ENCODE measurements at regions not wholly inside any gene's neighbourhood (a gene's known extent, or its start where the extent isn't known, plus 50 kb on each side); places are given as distances from the start of the nearest gene placed in this dataset.

- no peak for DNase-seq (ENCODE audit: extremely low spot score)
- Histone ChIP-seq H3K4me1 (peaks cover 0 to 6% (median 0%) of the 10 kb centered on the region in 4 donors), H3K36me3 (no peaks in the 10 kb centered on the region), H3K4me3 (no peak overlapping the region), H3K27me3 (no peaks in the 10 kb centered on the region), H3K9me3 (no peaks in the 10 kb centered on the region), H3K27ac (replicated peaks in 1 of 4) (no peak overlapping the region)
- WGBS = 63% methylated on average over 6 of the region's 6 CpGs
- TF ChIP-seq CTCF (IDR thresholded peaks at IDR 0.05) = peak in 1 of 3 experiments; percentile 24
- TF ChIP-seq POLR2A (IDR thresholded peaks at IDR 0.05; ENCODE audit: low read depth) = no peak
- intact Hi-C loops (cut with DNase I) = no loop called here
Measured at GRCh38 chr6:40852779-40853373, 186.1 kb downstream of the UNC5CL start.

GRCh38 chr6:40849546-40849945 is 189.5 kb downstream of the UNC5CL start:
- H3K27ac ChIP-seq (replicated peaks in 1 of 4) = no peak overlapping the region
- H3K4me3 ChIP-seq = no peak overlapping the region
- no peaks in the 10 kb centered on the region for H3K9me3 ChIP-seq
- H3K27me3 ChIP-seq = no peaks in the 10 kb centered on the region
- H3K4me1 ChIP-seq = peaks cover 0 to 6% (median 0%) of the 10 kb centered on the region in 4 donors
- 82% methylated on average over 3 of the region's 3 CpGs for WGBS
- no peak for DNase-seq (ENCODE audit: extremely low spot score)
- no peak for TF ChIP-seq POLR2A (IDR thresholded peaks at IDR 0.05; ENCODE audit: low read depth)
- no peak for TF ChIP-seq EP300 (IDR thresholded peaks at IDR 0.05)
- TF ChIP-seq CTCF (IDR thresholded peaks at IDR 0.05) = no peak
- no peak for TF ChIP-seq POLR2AphosphoS5 (IDR thresholded peaks at IDR 0.05)
- no peaks in the 10 kb centered on the region for H3K36me3 ChIP-seq
- intact Hi-C loops (cut with DNase I) = no loop called here

- TF ChIP-seq CTCF (IDR thresholded peaks at IDR 0.05) (no peak), POLR2A (IDR thresholded peaks at IDR 0.05; ENCODE audit: low read depth) (no peak), EP300 (IDR thresholded peaks at IDR 0.05) (no peak), POLR2AphosphoS5 (IDR thresholded peaks at IDR 0.05) (no peak)
- no peak for DNase-seq (ENCODE audit: extremely low spot score)
- Histone ChIP-seq H3K4me3 (no peak overlapping the region), H3K27me3 (no peaks in the 10 kb centered on the region), H3K9me3 (no peaks in the 10 kb centered on the region), H3K4me1 (peaks cover 0 to 6% (median 0%) of the 10 kb centered on the region in 4 donors), H3K27ac (replicated peaks in 1 of 4) (no peak overlapping the region), H3K36me3 (no peaks in the 10 kb centered on the region)
- intact Hi-C loops (cut with DNase I) = no loop called here
- 77% methylated on average over 4 of the region's 4 CpGs for WGBS
Measured at GRCh38 chr6:40848868-40849514, 190.0 kb downstream of the UNC5CL start.

GRCh38 chr6:40848038-40848437 is 191.0 kb downstream of the UNC5CL start:
- 69% methylated on average over 5 of the region's 5 CpGs for WGBS
- intact Hi-C loops (cut with DNase I) = no loop called here
- no peak for TF ChIP-seq EP300 (IDR thresholded peaks at IDR 0.05)
- TF ChIP-seq POLR2AphosphoS5 (IDR thresholded peaks at IDR 0.05) = no peak
- TF ChIP-seq CTCF (IDR thresholded peaks at IDR 0.05) = no peak
- TF ChIP-seq POLR2A (IDR thresholded peaks at IDR 0.05; ENCODE audit: low read depth) = no peak
- Histone ChIP-seq H3K27me3 (no peaks in the 10 kb centered on the region), H3K9me3 (no peaks in the 10 kb centered on the region), H3K27ac (replicated peaks in 1 of 4) (no peak overlapping the region), H3K36me3 (no peaks in the 10 kb centered on the region), H3K4me3 (no peak overlapping the region), H3K4me1 (peaks cover 0 to 7% (median 1%) of the 10 kb centered on the region in 4 donors)
- no peak for DNase-seq (ENCODE audit: extremely low spot score)
